ENCODE measurements at regions not wholly inside any gene's neighbourhood (a gene's known extent, or its start where the extent isn't known, plus 50 kb on each side); places are given as distances from the start of the nearest gene placed in this dataset.

- H3K4me1 ChIP-seq (ENCODE audit: control insufficient read depth, insufficient read depth, low read length) = no peaks in the 10 kb centered on the region
- no peak overlapping the region for H3K4me3 ChIP-seq (ENCODE audit: low read depth, low read length)
- no peaks in the 10 kb centered on the region for H3K27me3 ChIP-seq (ENCODE audit: control insufficient read depth, insufficient read depth, low read length)
- H3K36me3 ChIP-seq (ENCODE audit: control insufficient read depth, insufficient read depth, low read length) = no peaks in the 10 kb centered on the region
- H3K9ac ChIP-seq (ENCODE audit: low read length) = no peak overlapping the region
- no peak overlapping the region for H3K27ac ChIP-seq (ENCODE audit: low read depth, low read length)
- H3K9me3 ChIP-seq (ENCODE audit: control insufficient read depth, insufficient read depth, low read depth, low read length) = peaks cover 24% of the 10 kb centered on the region
Measured at GRCh38 chr2:106709229-106709628, 176.7 kb downstream of the ST6GAL2 start.

GRCh38 chr2:106719222-106719621, 166.7 kb downstream of the ST6GAL2 start:
- no peak overlapping the region for H3K27ac ChIP-seq (ENCODE audit: low read depth, low read length)
- H3K4me3 ChIP-seq (ENCODE audit: low read depth, low read length) = no peak overlapping the region
- no peaks in the 10 kb centered on the region for H3K36me3 ChIP-seq (ENCODE audit: control insufficient read depth, insufficient read depth, low read length)
- no peak overlapping the region for H3K9ac ChIP-seq (ENCODE audit: low read length)
- peaks cover 7% of the 10 kb centered on the region; the same call in 1 of the 2 replicates for H3K4me1 ChIP-seq (ENCODE audit: control insufficient read depth, insufficient read depth, low read length)
- no peaks in the 10 kb centered on the region for H3K27me3 ChIP-seq (ENCODE audit: control insufficient read depth, insufficient read depth, low read length)
- peaks cover 21% of the 10 kb centered on the region for H3K9me3 ChIP-seq (ENCODE audit: control insufficient read depth, insufficient read depth, low read depth, low read length)

- H3K9ac ChIP-seq (ENCODE audit: low read length) = no peak overlapping the region
- no peak overlapping the region for H3K27ac ChIP-seq (ENCODE audit: low read depth, low read length)
- H3K36me3 ChIP-seq (ENCODE audit: control insufficient read depth, insufficient read depth, low read length) = no peaks in the 10 kb centered on the region
- peaks cover 7% of the 10 kb centered on the region; the same call in 1 of the 2 replicates for H3K4me1 ChIP-seq (ENCODE audit: control insufficient read depth, insufficient read depth, low read length)
- no peak overlapping the region for H3K4me3 ChIP-seq (ENCODE audit: low read depth, low read length)
- no peaks in the 10 kb centered on the region for H3K27me3 ChIP-seq (ENCODE audit: control insufficient read depth, insufficient read depth, low read length)
- H3K9me3 ChIP-seq (ENCODE audit: control insufficient read depth, insufficient read depth, low read depth, low read length) = peaks cover 19% of the 10 kb centered on the region
Measured at GRCh38 chr2:106720026-106720425, 165.9 kb downstream of the ST6GAL2 start.

- H3K27ac ChIP-seq (ENCODE audit: low read depth, low read length) = no peak overlapping the region
- no peaks in the 10 kb centered on the region for H3K27me3 ChIP-seq (ENCODE audit: control insufficient read depth, insufficient read depth, low read length)
- no peak overlapping the region for H3K9ac ChIP-seq (ENCODE audit: low read length)
- no peaks in the 10 kb centered on the region for H3K36me3 ChIP-seq (ENCODE audit: control insufficient read depth, insufficient read depth, low read length)
- H3K9me3 ChIP-seq (ENCODE audit: control insufficient read depth, insufficient read depth, low read depth, low read length) = no peaks in the 10 kb centered on the region
- H3K4me3 ChIP-seq (ENCODE audit: low read depth, low read length) = no peak overlapping the region
- H3K4me1 ChIP-seq (ENCODE audit: control insufficient read depth, insufficient read depth, low read length) = peaks cover 7% of the 10 kb centered on the region; the same call in 1 of the 2 replicates
Measured at GRCh38 chr2:106724301-106724794, 161.6 kb downstream of the ST6GAL2 start.

- Histone ChIP-seq H3K27me3 (ENCODE audit: control insufficient read depth, insufficient read depth, low read length) (peaks cover 13% of the 10 kb centered on the region), H3K9ac (ENCODE audit: low read length) (no peak overlapping the region), H3K36me3 (ENCODE audit: control insufficient read depth, insufficient read depth, low read length) (no peaks in the 10 kb centered on the region), H3K9me3 (ENCODE audit: control insufficient read depth, insufficient read depth, low read depth, low read length) (peaks cover 6% of the 10 kb centered on the region), H3K4me3 (ENCODE audit: low read depth, low read length) (no peak overlapping the region), H3K4me1 (ENCODE audit: control insufficient read depth, insufficient read depth, low read length) (peaks cover 14% of the 10 kb centered on the region), H3K27ac (ENCODE audit: low read depth, low read length) (no peak overlapping the region)
Measured at GRCh38 chr2:106734165-106734564, 151.8 kb downstream of the ST6GAL2 start.

- peaks cover 13% of the 10 kb centered on the region for H3K27me3 ChIP-seq (ENCODE audit: control insufficient read depth, insufficient read depth, low read length)
- H3K36me3 ChIP-seq (ENCODE audit: control insufficient read depth, insufficient read depth, low read length) = no peaks in the 10 kb centered on the region
- no peak overlapping the region for H3K9ac ChIP-seq (ENCODE audit: low read length)
- no peak overlapping the region for H3K27ac ChIP-seq (ENCODE audit: low read depth, low read length)
- H3K4me3 ChIP-seq (ENCODE audit: low read depth, low read length) = no peak overlapping the region
- peaks cover 14% of the 10 kb centered on the region for H3K4me1 ChIP-seq (ENCODE audit: control insufficient read depth, insufficient read depth, low read length)
- H3K9me3 ChIP-seq (ENCODE audit: control insufficient read depth, insufficient read depth, low read depth, low read length) = peaks cover 6% of the 10 kb centered on the region
Measured at GRCh38 chr2:106735807-106736206, 150.2 kb downstream of the ST6GAL2 start.

GRCh38 chr2:106736221-106736620, 149.7 kb downstream of the ST6GAL2 start:
- H3K27ac ChIP-seq (ENCODE audit: low read depth, low read length) = no peak overlapping the region
- no peak overlapping the region for H3K9ac ChIP-seq (ENCODE audit: low read length)
- H3K27me3 ChIP-seq (ENCODE audit: control insufficient read depth, insufficient read depth, low read length) = peaks cover 13% of the 10 kb centered on the region
- H3K4me3 ChIP-seq (ENCODE audit: low read depth, low read length) = no peak overlapping the region
- peaks cover 14% of the 10 kb centered on the region for H3K4me1 ChIP-seq (ENCODE audit: control insufficient read depth, insufficient read depth, low read length)
- H3K9me3 ChIP-seq (ENCODE audit: control insufficient read depth, insufficient read depth, low read depth, low read length) = peaks cover 6% of the 10 kb centered on the region
- H3K36me3 ChIP-seq (ENCODE audit: control insufficient read depth, insufficient read depth, low read length) = no peaks in the 10 kb centered on the region

- Histone ChIP-seq H3K27ac (ENCODE audit: low read depth, low read length) (no peak overlapping the region), H3K4me1 (ENCODE audit: control insufficient read depth, insufficient read depth, low read length) (no peaks in the 10 kb centered on the region), H3K27me3 (ENCODE audit: control insufficient read depth, insufficient read depth, low read length) (no peaks in the 10 kb centered on the region), H3K4me3 (ENCODE audit: low read depth, low read length) (no peak overlapping the region), H3K9me3 (ENCODE audit: control insufficient read depth, insufficient read depth, low read depth, low read length) (no peaks in the 10 kb centered on the region), H3K9ac (ENCODE audit: low read length) (no peak overlapping the region), H3K36me3 (ENCODE audit: control insufficient read depth, insufficient read depth, low read length) (no peaks in the 10 kb centered on the region)
Measured at GRCh38 chr2:106745468-106745867, 140.5 kb downstream of the ST6GAL2 start.

- Histone ChIP-seq H3K9ac (ENCODE audit: low read length) (no peak overlapping the region), H3K4me1 (ENCODE audit: control insufficient read depth, insufficient read depth, low read length) (no peaks in the 10 kb centered on the region), H3K9me3 (ENCODE audit: control insufficient read depth, insufficient read depth, low read depth, low read length) (peaks cover 7% of the 10 kb centered on the region; the same call in 1 of the 2 replicates)
Measured at GRCh38 chr2:106749823-106750222, 136.1 kb downstream of the ST6GAL2 start.

More at GRCh38 chr2:106749823-106750222, 136.1 kb downstream of the ST6GAL2 start:
- Histone ChIP-seq H3K27ac (ENCODE audit: low read depth, low read length) (no peak overlapping the region), H3K36me3 (ENCODE audit: control insufficient read depth, insufficient read depth, low read length) (no peaks in the 10 kb centered on the region), H3K4me3 (ENCODE audit: low read depth, low read length) (no peak overlapping the region), H3K27me3 (ENCODE audit: control insufficient read depth, insufficient read depth, low read length) (no peaks in the 10 kb centered on the region)
